CD8-positive, alpha-beta memory T cell (primary cell): ENCODE measurements at regions not wholly inside any gene's neighbourhood (a gene's known extent, or its start where the extent isn't known, plus 50 kb on each side); places are given as distances from the start of the nearest gene placed in this dataset.
A peak's percentile ranks its signal among the peaks of the same experiment; 100 is the strongest.
"Not testable (repeated sequence)": the region's sequence is repeated elsewhere in the genome, so short reads cannot be mapped to it uniquely, and the experiment has no call there.

Experiments
- CTCF ChIA-PET: fragments of 350-600 bp; sonication (Branson Sonifier 250); formaldehyde crosslinking; loops from one replicate; lab custom pipeline; 2021; ENCODE audit warnings: antibody characterized with exemption; lab: Charles Lee
- POLR2A ChIA-PET: fragments of 350-600 bp; sonication (Branson Sonifier 250); formaldehyde crosslinking; loops from one replicate; lab custom pipeline; 2021; ENCODE audit warnings: antibody characterized with exemption; lab: Charles Lee
- DNase-seq, 5 donors: peaks; one replicate each; pipeline versions ENCODE4 v3.0.0 to v3.0.0-alpha.2; 2020 to 2022; ENCODE audit warnings: mixed read lengths in 1 of 5
- H3K27ac ChIP-seq: one replicate; pipeline ENCODE4 v1.7.0; 2013; ENCODE audit warnings: low read depth, mild to moderate bottlenecking, low read length, moderate library complexity
- H3K27me3 ChIP-seq: 2 replicates; pipeline ENCODE4 v1.7.0; 2013; ENCODE audit warnings: low read length, mild to moderate bottlenecking; ENCODE audit not compliant: insufficient read depth, poor library complexity, severe bottlenecking
- H3K36me3 ChIP-seq: 2 replicates; pipeline ENCODE4 v1.7.0; 2013; ENCODE audit warnings: mild to moderate bottlenecking, low read length, moderate library complexity; ENCODE audit not compliant: insufficient read depth
- H3K4me1 ChIP-seq: 2 replicates; pipeline ENCODE4 v1.7.0; 2013; ENCODE audit warnings: mild to moderate bottlenecking, low read length, moderate library complexity; ENCODE audit not compliant: insufficient read depth
- H3K4me3 ChIP-seq: 2 replicates; pipeline ENCODE4 v1.7.0; 2013; ENCODE audit warnings: mild to moderate bottlenecking, low read length
- H3K9me3 ChIP-seq: 2 replicates; pipeline ENCODE4 v1.7.0; 2013; ENCODE audit warnings: mild to moderate bottlenecking, low read length
- H3K27ac Mint-ChIP-seq, 8 donors: one replicate each; pipeline ENCODE4 v1.8.0; 2020 to 2021; ENCODE audit warnings: mixed read lengths in 8 of 8, mild to moderate bottlenecking in 6 of 8, inconsistent platforms in 3 of 8, moderate library complexity in 3 of 8
- H3K27me3 Mint-ChIP-seq, 2 donors: one replicate each; pipeline ENCODE4 v1.8.0; 2020 to 2021; ENCODE audit warnings: mixed read lengths in 2 of 2, mild to moderate bottlenecking in 1 of 2, moderate library complexity in 1 of 2
- H3K36me3 Mint-ChIP-seq, 3 donors: one replicate each; pipeline ENCODE4 v1.8.0; 2020 to 2021; ENCODE audit warnings: mixed read lengths in 3 of 3, inconsistent platforms in 1 of 3, mild to moderate bottlenecking in 1 of 3
- H3K4me1 Mint-ChIP-seq, 3 donors: one replicate each; pipeline ENCODE4 v1.8.0; 2020 to 2021; ENCODE audit warnings: mixed read lengths in 3 of 3, inconsistent platforms in 1 of 3, mild to moderate bottlenecking in 1 of 3
- H3K4me3 Mint-ChIP-seq, 7 donors: one replicate each; pipeline ENCODE4 v1.8.0; 2020 to 2021; ENCODE audit warnings: mixed read lengths in 7 of 7, mild to moderate bottlenecking in 6 of 7, moderate library complexity in 4 of 7, inconsistent platforms in 2 of 7
- H3K9me3 Mint-ChIP-seq, 5 donors: one replicate each; pipeline ENCODE4 v1.8.0; 2020 to 2022; ENCODE audit warnings: mixed read lengths in 5 of 5, mild to moderate bottlenecking in 3 of 5, moderate library complexity in 2 of 5, inconsistent platforms in 1 of 5

DNA sequence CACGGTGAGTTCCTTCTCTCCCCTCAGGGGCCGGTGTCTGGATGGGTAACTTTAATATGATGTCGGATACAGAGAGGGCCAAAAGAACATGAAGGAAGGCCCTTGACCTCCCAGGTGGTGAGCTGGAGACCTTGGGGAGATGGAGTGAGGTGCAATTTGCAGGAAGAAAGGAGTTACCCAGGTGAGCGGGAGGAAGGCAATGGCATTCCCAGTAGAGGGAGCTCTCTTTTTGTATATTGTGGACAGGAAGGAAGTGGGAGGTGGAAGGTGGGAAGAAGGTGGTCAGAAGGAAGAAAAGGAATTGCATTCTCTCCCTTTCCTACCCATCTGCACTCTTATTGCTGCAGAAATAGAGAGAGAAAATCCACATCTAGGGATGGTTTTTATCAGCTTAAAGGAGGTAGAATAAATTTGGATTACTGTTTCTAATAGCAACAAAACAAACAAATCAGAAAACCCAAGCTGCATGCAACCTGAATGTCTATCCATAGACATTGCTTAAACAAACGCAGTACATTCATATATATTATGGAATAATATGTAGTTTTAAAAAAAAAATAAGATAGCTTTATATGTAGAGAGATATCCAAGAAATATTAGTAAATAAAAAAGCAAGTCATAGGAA lies 169.0 kb upstream of the TSC22D2 start:
- ChIA-PET CTCF (no interaction called here), POLR2A (no interaction called here)
- no peaks in the 10 kb centered on the region for H3K4me1 ChIP-seq
- Mint-ChIP-seq H3K9me3 (no peaks in the 10 kb centered on the region), H3K27me3 (peaks cover 6 to 27% of the 10 kb centered on the region in 2 donors), H3K27ac (no peak overlapping the region), H3K4me3 (no peak overlapping the region), H3K4me1 (no peaks in the 10 kb centered on the region), H3K36me3 (no peaks in the 10 kb centered on the region)
- no peaks in the 10 kb centered on the region for H3K36me3 ChIP-seq
- H3K27me3 ChIP-seq: no peaks in the 10 kb centered on the region
- H3K27ac ChIP-seq: no peak overlapping the region
- no peak for DNase-seq
- no peaks in the 10 kb centered on the region for H3K9me3 ChIP-seq
- no peak overlapping the region for H3K4me3 ChIP-seq

- no peaks in the 10 kb centered on the region for H3K4me1 ChIP-seq
- H3K27ac Mint-ChIP-seq: peak overlapping the region in 1 of 8 donors; percentile 26
- CTCF ChIA-PET: no interaction called here
- no peaks in the 10 kb centered on the region for H3K9me3 ChIP-seq
- DNase-seq: no peak
- H3K4me3 Mint-ChIP-seq: no peak overlapping the region
- H3K27me3 ChIP-seq: no peaks in the 10 kb centered on the region
- POLR2A ChIA-PET: no interaction called here
- peaks cover 5 to 18% of the 10 kb centered on the region in 2 donors for H3K27me3 Mint-ChIP-seq
- no peaks in the 10 kb centered on the region for H3K36me3 ChIP-seq
- H3K27ac ChIP-seq: no peak overlapping the region
- H3K36me3 Mint-ChIP-seq: no peaks in the 10 kb centered on the region
- no peaks in the 10 kb centered on the region for H3K9me3 Mint-ChIP-seq
- no peak overlapping the region for H3K4me3 ChIP-seq
- H3K4me1 Mint-ChIP-seq: no peaks in the 10 kb centered on the region
These were observed 169.9 kb upstream of the TSC22D2 start for GRCh38 chr3:150238048-150238802.

DNA sequence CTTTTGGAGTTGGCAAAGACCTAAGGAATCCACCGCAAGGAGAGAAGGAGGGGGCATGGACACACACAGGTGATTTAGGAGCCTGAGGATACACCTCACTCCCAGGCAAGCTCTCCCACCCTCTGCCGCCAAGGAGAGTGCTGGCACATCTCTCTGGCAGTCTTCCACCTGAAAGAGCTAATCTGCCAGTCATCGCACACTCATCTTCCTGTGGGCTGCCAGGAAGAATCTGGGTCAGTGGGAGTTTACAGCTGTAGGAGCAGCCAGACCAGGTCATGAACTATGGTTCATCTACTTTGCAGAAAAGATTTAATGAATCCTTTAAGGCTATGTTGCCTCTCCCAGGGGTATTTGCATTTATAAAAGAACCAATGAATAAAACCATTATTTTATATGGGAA lies 170.6 kb upstream of the TSC22D2 start:
- Mint-ChIP-seq H3K27me3 (peaks cover 1 to 11% of the 10 kb centered on the region in 2 donors), H3K27ac (no peak overlapping the region), H3K9me3 (no peaks in the 10 kb centered on the region), H3K36me3 (no peaks in the 10 kb centered on the region), H3K4me1 (no peaks in the 10 kb centered on the region), H3K4me3 (no peak overlapping the region)
- POLR2A ChIA-PET: no interaction called here
- no peak for DNase-seq
- no peaks in the 10 kb centered on the region for H3K4me1 ChIP-seq
- CTCF ChIA-PET: no interaction called here
- no peak overlapping the region for H3K4me3 ChIP-seq
- H3K36me3 ChIP-seq: no peaks in the 10 kb centered on the region
- no peaks in the 10 kb centered on the region for H3K9me3 ChIP-seq
- H3K27me3 ChIP-seq: no peaks in the 10 kb centered on the region
- no peak overlapping the region for H3K27ac ChIP-seq

DNA sequence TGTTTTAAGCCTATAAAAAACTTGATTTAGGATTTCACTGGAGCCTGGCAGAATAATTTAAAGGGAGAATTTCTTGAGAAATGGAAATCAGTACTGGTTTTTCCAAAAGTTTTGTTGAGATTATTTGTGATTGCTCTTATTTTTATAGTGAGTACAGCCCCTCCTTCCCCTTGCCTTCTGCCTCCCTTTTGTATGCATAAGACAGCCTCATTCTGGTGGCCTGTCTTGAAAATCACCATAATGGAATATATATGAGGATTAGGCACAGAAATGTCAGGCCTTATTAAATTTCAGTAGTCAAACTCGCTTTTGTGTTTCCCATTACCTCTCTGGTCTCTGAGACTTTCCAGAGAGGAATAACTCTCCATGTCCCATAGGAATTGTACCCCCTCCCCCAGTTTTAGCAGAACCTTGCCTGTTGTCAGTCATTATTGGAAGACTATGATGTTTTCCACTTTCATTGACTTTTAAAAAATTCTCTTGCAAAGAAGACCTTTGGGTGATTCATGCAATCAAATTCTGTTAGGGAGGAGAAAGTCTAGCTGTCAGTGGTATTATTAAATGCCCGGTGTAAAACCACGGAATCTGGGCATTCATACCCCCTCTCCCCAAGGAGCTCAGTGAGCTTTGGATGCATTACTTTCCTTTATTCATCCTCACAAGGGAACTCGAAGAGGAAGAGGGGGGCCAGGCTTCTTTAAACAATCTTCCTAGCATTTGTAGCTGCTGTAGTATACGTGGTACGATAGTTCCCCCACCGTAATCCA lies 171.6 kb upstream of the TSC22D2 start:
- Histone ChIP-seq H3K4me3 (no peak overlapping the region), H3K9me3 (no peaks in the 10 kb centered on the region), H3K27ac (no peak overlapping the region), H3K4me1 (no peaks in the 10 kb centered on the region), H3K27me3 (no peaks in the 10 kb centered on the region), H3K36me3 (no peaks in the 10 kb centered on the region)
- H3K27me3 Mint-ChIP-seq: peaks cover 1 to 5% of the 10 kb centered on the region in 2 donors
- H3K4me3 Mint-ChIP-seq: no peak overlapping the region
- POLR2A ChIA-PET: no interaction called here
- H3K36me3 Mint-ChIP-seq: no peaks in the 10 kb centered on the region
- no peak for DNase-seq
- CTCF ChIA-PET: no interaction called here
- no peaks in the 10 kb centered on the region for H3K4me1 Mint-ChIP-seq
- no peak overlapping the region for H3K27ac Mint-ChIP-seq
- no peaks in the 10 kb centered on the region for H3K9me3 Mint-ChIP-seq

DNA sequence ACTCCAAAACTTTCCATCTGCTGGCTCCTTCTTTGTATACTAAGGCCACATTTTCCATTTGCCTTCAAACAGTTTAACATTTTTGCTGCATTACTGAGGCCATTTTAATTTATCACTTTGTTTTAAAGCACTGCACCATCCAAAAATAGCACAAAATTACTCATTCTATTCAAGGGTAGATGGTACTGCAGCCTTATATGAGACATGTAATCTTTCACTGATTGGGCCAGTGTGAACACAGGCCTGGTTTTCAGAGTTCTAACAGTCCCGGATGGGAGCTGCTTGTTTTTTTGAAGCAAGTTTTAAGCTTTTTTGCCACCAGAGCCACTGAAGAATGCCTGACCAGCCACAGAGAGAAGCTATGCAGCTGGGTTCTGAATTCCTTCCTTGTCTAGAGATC lies 172.3 kb upstream of the TSC22D2 start:
- H3K27me3 ChIP-seq: no peaks in the 10 kb centered on the region
- no peak for DNase-seq
- no peaks in the 10 kb centered on the region for H3K4me1 ChIP-seq
- ChIA-PET CTCF (no interaction called here), POLR2A (no interaction called here)
- no peaks in the 10 kb centered on the region for H3K36me3 Mint-ChIP-seq
- H3K4me1 Mint-ChIP-seq: no peaks in the 10 kb centered on the region
- peak overlapping the region in 1 of 8 donors; percentile 7 for H3K27ac Mint-ChIP-seq
- H3K27me3 Mint-ChIP-seq: peaks cover 1 to 3% of the 10 kb centered on the region in 2 donors
- H3K9me3 ChIP-seq: no peaks in the 10 kb centered on the region
- H3K9me3 Mint-ChIP-seq: no peaks in the 10 kb centered on the region
- H3K4me3 ChIP-seq: no peak overlapping the region
- H3K36me3 ChIP-seq: no peaks in the 10 kb centered on the region
- H3K4me3 Mint-ChIP-seq: no peak overlapping the region
- no peak overlapping the region for H3K27ac ChIP-seq

DNA sequence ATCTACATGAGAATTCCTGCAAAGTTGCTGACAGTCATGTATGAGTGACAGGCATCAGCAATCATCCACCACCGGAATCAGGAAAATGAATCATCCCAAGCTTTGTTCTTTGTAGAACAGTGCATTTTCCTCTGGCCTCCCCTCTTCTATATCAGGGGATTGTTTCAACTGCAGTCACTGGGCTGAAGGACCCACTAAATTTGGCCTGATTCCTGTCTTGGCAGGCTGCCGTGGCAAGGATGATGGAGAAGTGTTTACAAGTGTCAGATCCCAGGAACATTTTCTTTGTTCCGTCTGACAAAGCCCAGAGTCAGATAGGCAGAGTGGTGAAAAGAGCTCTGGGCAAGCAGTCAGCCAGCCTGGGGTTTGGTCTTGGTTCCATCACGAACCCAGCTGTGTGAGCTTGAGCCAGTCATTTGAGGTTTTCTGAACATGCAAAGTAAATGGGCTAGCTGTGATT lies 175.1 kb upstream of the TSC22D2 start:
- H3K9me3 Mint-ChIP-seq: no peaks in the 10 kb centered on the region
- H3K27ac ChIP-seq: no peak overlapping the region
- POLR2A ChIA-PET: no interaction called here

DNA sequence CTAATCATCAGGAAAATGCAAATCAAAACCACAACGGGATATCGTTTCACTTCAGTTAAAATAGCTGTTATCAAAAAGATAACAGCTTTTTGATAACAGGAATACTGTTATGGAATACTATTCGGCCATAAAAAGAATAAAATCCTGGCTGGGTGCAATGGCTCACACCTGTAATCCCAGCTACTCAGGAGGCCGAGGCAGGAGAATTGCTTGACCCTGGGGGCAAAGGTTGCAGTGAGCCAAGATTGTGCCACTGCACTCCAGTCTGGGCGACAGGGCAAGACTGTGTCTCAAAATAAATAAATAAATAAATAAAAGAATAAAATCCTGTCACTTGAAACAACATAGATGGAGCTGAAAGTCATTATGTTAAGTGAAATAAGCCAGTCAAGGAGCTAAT lies 178.1 kb upstream of the TSC22D2 start:
- H3K36me3 Mint-ChIP-seq: no peaks in the 10 kb centered on the region
- CTCF ChIA-PET: interaction anchor here (1.6 kb wide), 1 partner anchor 10 kb away, joined by 5 read pairs; no protein-coding TSS in a partner anchor
- POLR2A ChIA-PET: no interaction called here
- no peaks in the 10 kb centered on the region for H3K9me3 ChIP-seq
- no peak overlapping the region for H3K4me3 Mint-ChIP-seq
- H3K4me1 Mint-ChIP-seq: no peaks in the 10 kb centered on the region
- H3K4me3 ChIP-seq: no peak overlapping the region
- no peak overlapping the region for H3K27ac ChIP-seq
- H3K27me3 ChIP-seq: peaks cover 5% of the 10 kb centered on the region
- no peak overlapping the region for H3K27ac Mint-ChIP-seq
- no peaks in the 10 kb centered on the region for H3K36me3 ChIP-seq
- no peaks in the 10 kb centered on the region for H3K9me3 Mint-ChIP-seq
- H3K4me1 ChIP-seq: no peaks in the 10 kb centered on the region
- H3K27me3 Mint-ChIP-seq: peaks cover 13 to 21% of the 10 kb centered on the region in 2 donors
- DNase-seq: no peak

More for the DNA sequence above, 175.1 kb upstream of the TSC22D2 start:
- H3K27ac Mint-ChIP-seq: peak overlapping the region in 1 of 8 donors; percentile 30
- no peaks in the 10 kb centered on the region for H3K27me3 ChIP-seq
- no peaks in the 10 kb centered on the region for H3K9me3 ChIP-seq
- no peaks in the 10 kb centered on the region for H3K36me3 ChIP-seq
- no peaks in the 10 kb centered on the region for H3K36me3 Mint-ChIP-seq
- CTCF ChIA-PET: no interaction called here
- H3K4me1 Mint-ChIP-seq: no peaks in the 10 kb centered on the region
- no peak for DNase-seq
- H3K4me3 ChIP-seq: no peak overlapping the region
- no peaks in the 10 kb centered on the region for H3K4me1 ChIP-seq
- H3K27me3 Mint-ChIP-seq: peaks cover 0 to 3% of the 10 kb centered on the region in 2 donors
- H3K4me3 Mint-ChIP-seq: no peak overlapping the region

- POLR2A ChIA-PET, H3K9me3 ChIP-seq, H3K9me3 Mint-ChIP-seq, H3K4me1 ChIP-seq, H3K4me3 Mint-ChIP-seq, DNase-seq, H3K27ac Mint-ChIP-seq, H3K36me3 Mint-ChIP-seq, H3K27ac ChIP-seq, H3K27me3 ChIP-seq, H3K4me3 ChIP-seq, H3K4me1 Mint-ChIP-seq, H3K36me3 ChIP-seq: not testable (repeated sequence)
- peaks cover 15 to 32% of the 10 kb centered on the region in 2 donors for H3K27me3 Mint-ChIP-seq
- CTCF ChIA-PET: interaction anchor here (1.3 kb wide), 1 partner anchor 8 kb away, joined by 3 read pairs; no protein-coding TSS in a partner anchor
These were observed 179.5 kb upstream of the TSC22D2 start for GRCh38 chr3:150228626-150229025.
